GM21786 (cell line): ENCODE measurements at regions not wholly inside any gene's neighbourhood (a gene's known extent, or its start where the extent isn't known, plus 50 kb on each side); places are given as distances from the start of the nearest gene placed in this dataset.

Experiments
- ATAC-seq: cut with Tn5 transposase; IDR thresholded peaks from one replicate; pipeline ENCODE4 v1.9.1; 2021; ENCODE audit not compliant: unreplicated experiment

DNA sequence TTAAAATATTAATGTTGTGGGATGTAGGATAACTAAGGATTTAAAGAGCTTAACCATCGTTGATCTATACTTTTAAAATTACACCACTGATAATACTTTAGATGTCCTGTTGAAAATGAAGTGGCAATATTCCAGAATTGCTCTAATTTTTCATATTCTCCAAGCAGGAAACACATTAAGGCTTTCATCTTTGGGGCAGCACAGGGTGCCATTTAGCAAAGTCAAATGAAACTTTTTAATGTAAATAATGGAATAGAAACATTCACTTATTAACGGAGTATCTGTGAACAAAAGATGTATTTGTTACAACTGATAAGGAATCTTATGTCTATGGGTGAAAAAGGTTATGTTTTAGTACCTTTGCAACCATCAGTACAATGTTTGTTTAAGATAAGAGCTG is 50.0 kb upstream of the MIR17HG start:
- no peak for ATAC-seq
